HCT116 (cell line): ENCODE measurements at regions not wholly inside any gene's neighbourhood (a gene's known extent, or its start where the extent isn't known, plus 50 kb on each side); places are given as distances from the start of the nearest gene placed in this dataset.

ENCODE experiments used
- ATAC-seq: fragments of 200-7000 bp; cut with Tn5 transposase; 2 replicates; pipeline ENCODE4 v1.9.1; 2020; ENCODE audit warnings: mild to moderate bottlenecking, moderate library complexity
- BruUV-seq: library from RNA; stranded (reverse); fragments of 400-500 nt; replicated peaks from 2 replicates; lab custom pipeline; 2021; lab: Mats Ljungman, UMichigan
- CTCF ChIA-PET: fragments of 300-600 bp; sonication (Branson Sonifier 250); formaldehyde crosslinking; loops from one replicate; lab custom pipeline; 2021; ENCODE audit warnings: antibody characterized with exemption; lab: Charles Lee
- POLR2A ChIA-PET: fragments of 300-600, 350-600 bp; sonication (Branson Sonifier 250); formaldehyde crosslinking; loops from one replicate; lab custom pipeline; 2021; ENCODE audit warnings: antibody characterized with exemption; lab: Charles Lee
- RAD21 ChIA-PET, 2 experiments: fragments of 300-600 bp; sonication (Branson Sonifier 250); formaldehyde crosslinking; loops; one replicate each; lab custom pipeline; 2023; ENCODE audit warnings: low total read pairs in 2 of 2; ENCODE audit not compliant: uncharacterized antibody in 2 of 2, unreplicated experiment in 2 of 2, low non-redundant PET in 1 of 2; lab: Charles Lee
- DNase-seq: peaks from one replicate; pipeline ENCODE4 v3.0.0-alpha.2; 2010; ENCODE audit warnings: low read depth, low spot score
- H2AFZ ChIP-seq: fragments of 200-600 bp; shearing (Covaris generic), sonication (generic); 2 replicates; pipeline ENCODE4 v1.6.1; 2017; ENCODE audit warnings: low read depth, mixed run types, mixed read lengths, antibody characterized with exemption, low read length; ENCODE audit not compliant: poor library complexity, severe bottlenecking
- H3K27ac ChIP-seq: 2 replicates; pipeline ENCODE4 v1.5.1; 2012; ENCODE audit warnings: low read depth, low read length
- H3K27me3 ChIP-seq: fragments of 200-600 bp; sonication (generic); 2 replicates; pipeline ENCODE4 v1.6.1; 2016; ENCODE audit warnings: mixed run types, low read length, mixed read lengths; ENCODE audit not compliant: insufficient read depth
- H3K36me3 ChIP-seq, 2 experiments: fragments of 200-500 bp in 1 of 2; fragments of 200-600 bp in 1 of 2; sonication (Bioruptor generic) in 1 of 2; sonication (generic) in 1 of 2; 2 replicates each; pipeline versions ENCODE4 v1.5.1 to v1.6.1; 2014 to 2016; ENCODE audit warnings: low read length in 2 of 2, inconsistent platforms in 1 of 2, mixed read lengths in 1 of 2, mixed run types in 1 of 2; ENCODE audit not compliant: insufficient read depth in 2 of 2, control insufficient read depth in 1 of 2
- H3K4me1 ChIP-seq, 2 experiments: fragments of 200-600 bp in 1 of 2; sonication (generic) in 1 of 2; 2 replicates each; pipeline versions ENCODE4 v1.5.1 to v1.6.1; 2012 to 2017; ENCODE audit warnings: low read length in 2 of 2, inconsistent platforms in 1 of 2, mild to moderate bottlenecking in 1 of 2, mixed read lengths in 1 of 2, mixed run types in 1 of 2, moderate library complexity in 1 of 2; ENCODE audit not compliant: insufficient read depth in 2 of 2, control insufficient read depth in 1 of 2
- H3K4me2 ChIP-seq: fragments of 200-600 bp; sonication (generic); 2 replicates; pipeline ENCODE4 v1.6.1; 2017; ENCODE audit warnings: mixed run types, low read length, mixed read lengths
- H3K4me3 ChIP-seq, 2 experiments: fragments of 200-600 bp in 1 of 2; sonication (generic) in 1 of 2; replicated peaks in 1 of 2; 2 replicates each; pipeline ENCODE4 v1.5.1; 2011 to 2016; ENCODE audit warnings: low read length in 2 of 2, control low read depth in 1 of 2, low read depth in 1 of 2, mild to moderate bottlenecking in 1 of 2, mixed read lengths in 1 of 2, mixed run types in 1 of 2
- H3K79me2 ChIP-seq: fragments of 200-600 bp; sonication (generic); 2 replicates; pipeline ENCODE4 v1.6.1; 2017; ENCODE audit warnings: mild to moderate bottlenecking, mixed run types, low read length, moderate library complexity, mixed read lengths; ENCODE audit not compliant: insufficient read depth
- H3K9ac ChIP-seq: fragments of 200-600 bp; sonication (generic); 2 replicates; pipeline ENCODE4 v1.6.1; 2016; ENCODE audit warnings: low read length, mixed read lengths
- H3K9me2 ChIP-seq: fragments of 200-600 bp; sonication (generic), shearing (Covaris generic); 2 replicates; pipeline ENCODE4 v1.6.1; 2017; ENCODE audit warnings: mixed run types, mild to moderate bottlenecking, moderate library complexity; ENCODE audit not compliant: insufficient read depth
- H3K9me3 ChIP-seq, 2 experiments: fragments of 200-500 bp in 1 of 2; fragments of 200-600 bp in 1 of 2; sonication (Bioruptor generic) in 1 of 2; sonication (generic) in 1 of 2; 2 replicates each; pipeline ENCODE4 v1.6.1; 2014 to 2017; ENCODE audit warnings: low read length in 2 of 2, mixed read lengths in 2 of 2, inconsistent platforms in 1 of 2, low read depth in 1 of 2, mild to moderate bottlenecking in 1 of 2, mixed run types in 1 of 2, moderate library complexity in 1 of 2; ENCODE audit not compliant: control insufficient read depth in 1 of 2, insufficient read depth in 1 of 2
- H4K20me1 ChIP-seq: fragments of 200-600 bp; sonication (generic), shearing (Covaris generic); 2 replicates; pipeline ENCODE4 v1.6.1; 2017; ENCODE audit warnings: mixed run types, mild to moderate bottlenecking, moderate library complexity; ENCODE audit not compliant: insufficient read depth
- CBX3 ChIP-seq: IDR thresholded peaks from 2 replicates; pipeline ENCODE4 v1.6.1; 2012; ENCODE audit warnings: low read depth
- EGR1 ChIP-seq: IDR thresholded peaks from 2 replicates; pipeline ENCODE4 v1.6.1; 2012; ENCODE audit warnings: low read depth
- ELF1 ChIP-seq: IDR thresholded peaks from 2 replicates; pipeline ENCODE4 v1.6.1; 2012; ENCODE audit warnings: low read depth, borderline replicate concordance
- EZH2 ChIP-seq: fragments of 200-600 bp; sonication (generic); IDR thresholded peaks from 2 replicates; pipeline ENCODE4 v1.6.1; 2017; ENCODE audit warnings: antibody characterized with exemption, mixed run types
- JUND ChIP-seq: IDR thresholded peaks from 2 replicates; pipeline ENCODE4 v1.6.1; 2012
- RAD21 ChIP-seq: IDR thresholded peaks from 2 replicates; pipeline ENCODE4 v1.6.1; 2012; ENCODE audit warnings: low read depth, mild to moderate bottlenecking
- SIN3A ChIP-seq: IDR thresholded peaks from 2 replicates; pipeline ENCODE4 v1.6.1; 2012; ENCODE audit warnings: low read depth
- SRF ChIP-seq: IDR thresholded peaks from 2 replicates; pipeline ENCODE4 v1.6.1; 2012; ENCODE audit warnings: low read depth
- TCF7L2 ChIP-seq: IDR thresholded peaks from 2 replicates; pipeline ENCODE4 v1.7.0; 2011; ENCODE audit warnings: borderline replicate concordance, inconsistent platforms; ENCODE audit not compliant: insufficient read depth, insufficient read length; ENCODE audit errors: extremely low read depth
- YY1 ChIP-seq: IDR thresholded peaks from 2 replicates; pipeline ENCODE4 v1.6.1; 2011; ENCODE audit warnings: low read length, low read depth, moderate library complexity, mild to moderate bottlenecking; ENCODE audit not compliant: insufficient replicate concordance; ENCODE audit errors: extremely low read depth
- ZFX ChIP-seq: fragments of 450-650 bp; IDR thresholded peaks from 2 replicates; pipeline ENCODE4 v1.6.1; 2017
- ZNF274 ChIP-seq: fragments of 200-500 bp; sonication (Bioruptor generic); IDR thresholded peaks from 2 replicates; pipeline ENCODE4 v1.6.1; 2014; ENCODE audit warnings: mild to moderate bottlenecking, low read depth, low read length, inconsistent platforms
- intact Hi-C: fragments of 100-400 bp; cut with micrococcal nuclease; formaldehyde crosslinking; loops from 2 replicates; pipeline ENCODE4 v1.10.0; 2022
- TF ChIP-seq, protein P1 (sequence below): IDR thresholded peaks from 2 replicates; pipeline ENCODE4 v1.6.1; 2012
- TF ChIP-seq, protein P2 (sequence below), 3 experiments: fragments of 200-600 bp in 1 of 3; sonication (generic) in 1 of 3; IDR thresholded peaks in 2 of 3; conservative IDR thresholded peaks in 1 of 3; 2 replicates each; pipeline ENCODE4 v1.5.1; 2012 to 2017; ENCODE audit warnings: low read depth in 2 of 3, low read length in 2 of 3, antibody characterized with exemption in 1 of 3, borderline replicate concordance in 1 of 3, control low read depth in 1 of 3, mild to moderate bottlenecking in 1 of 3, mixed read lengths in 1 of 3, mixed run types in 1 of 3, moderate library complexity in 1 of 3; ENCODE audit not compliant: insufficient read depth in 1 of 3
- TF ChIP-seq, protein P3 (sequence below): IDR thresholded peaks from 2 replicates; pipeline ENCODE4 v1.6.1; 2011; ENCODE audit warnings: mild to moderate bottlenecking, low read length, moderate library complexity; ENCODE audit not compliant: insufficient replicate concordance; ENCODE audit errors: extremely low read depth

DNA sequence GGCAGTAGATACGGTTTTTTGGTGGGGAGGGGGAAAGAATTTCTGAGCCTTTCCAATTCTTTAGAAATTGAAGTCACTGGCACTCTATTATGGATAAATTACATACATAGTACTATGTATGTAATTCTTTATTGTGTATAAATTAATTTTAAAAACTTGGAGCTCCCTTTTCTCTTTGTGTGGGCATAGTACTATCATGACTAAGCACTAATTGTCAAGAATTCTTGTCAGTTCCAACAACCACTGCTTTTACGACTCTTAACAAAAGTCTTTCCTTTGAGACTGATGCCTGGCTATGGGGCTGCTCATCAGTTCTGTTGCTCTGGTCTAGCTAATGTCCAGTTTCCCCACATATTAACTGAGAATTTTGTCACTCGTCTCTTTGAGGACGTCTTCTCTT is 365.3 kb upstream of the RNF32 start (continued):
- TF ChIP-seq, protein P1, sequence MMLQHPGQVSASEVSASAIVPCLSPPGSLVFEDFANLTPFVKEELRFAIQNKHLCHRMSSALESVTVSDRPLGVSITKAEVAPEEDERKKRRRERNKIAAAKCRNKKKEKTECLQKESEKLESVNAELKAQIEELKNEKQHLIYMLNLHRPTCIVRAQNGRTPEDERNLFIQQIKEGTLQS, result no peak
- no peak for TF ChIP-seq CBX3
- no peak for TF ChIP-seq EZH2

DNA sequence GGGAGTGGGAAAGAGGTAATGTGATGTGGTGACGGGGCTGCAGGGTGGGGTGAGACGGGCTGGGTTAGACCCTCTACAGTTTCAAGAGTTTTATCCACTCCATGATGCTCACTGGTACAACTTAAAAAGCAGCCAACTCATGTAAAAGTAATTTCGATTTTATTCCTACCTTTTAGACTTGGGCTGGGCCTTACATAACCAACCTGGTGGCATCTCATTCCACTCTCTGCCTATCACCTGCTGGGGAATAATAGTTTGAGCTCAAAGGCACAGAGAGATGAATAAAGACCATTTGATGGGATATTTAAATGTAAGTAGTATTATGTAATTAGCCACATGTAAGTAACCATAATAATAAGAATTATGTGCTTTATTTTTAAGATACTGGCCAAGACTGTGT is 366.0 kb upstream of the RNF32 start:
- H3K36me3 ChIP-seq, result no peaks in the 10 kb centered on the region
- no peaks in the 10 kb centered on the region for H3K79me2 ChIP-seq
- no peak overlapping the region for H3K4me2 ChIP-seq
- ChIA-PET RAD21 (no interaction called here), POLR2A (no interaction called here), CTCF (no interaction called here)
- no peaks in the 10 kb centered on the region for H4K20me1 ChIP-seq
- H3K4me1 ChIP-seq, result no peaks in the 10 kb centered on the region
- intact Hi-C loops, result no loop called here
- ATAC-seq (no peak), DNase-seq (no peak)
- BruUV-seq, result no TSS peak
- TF ChIP-seq, protein P2, sequence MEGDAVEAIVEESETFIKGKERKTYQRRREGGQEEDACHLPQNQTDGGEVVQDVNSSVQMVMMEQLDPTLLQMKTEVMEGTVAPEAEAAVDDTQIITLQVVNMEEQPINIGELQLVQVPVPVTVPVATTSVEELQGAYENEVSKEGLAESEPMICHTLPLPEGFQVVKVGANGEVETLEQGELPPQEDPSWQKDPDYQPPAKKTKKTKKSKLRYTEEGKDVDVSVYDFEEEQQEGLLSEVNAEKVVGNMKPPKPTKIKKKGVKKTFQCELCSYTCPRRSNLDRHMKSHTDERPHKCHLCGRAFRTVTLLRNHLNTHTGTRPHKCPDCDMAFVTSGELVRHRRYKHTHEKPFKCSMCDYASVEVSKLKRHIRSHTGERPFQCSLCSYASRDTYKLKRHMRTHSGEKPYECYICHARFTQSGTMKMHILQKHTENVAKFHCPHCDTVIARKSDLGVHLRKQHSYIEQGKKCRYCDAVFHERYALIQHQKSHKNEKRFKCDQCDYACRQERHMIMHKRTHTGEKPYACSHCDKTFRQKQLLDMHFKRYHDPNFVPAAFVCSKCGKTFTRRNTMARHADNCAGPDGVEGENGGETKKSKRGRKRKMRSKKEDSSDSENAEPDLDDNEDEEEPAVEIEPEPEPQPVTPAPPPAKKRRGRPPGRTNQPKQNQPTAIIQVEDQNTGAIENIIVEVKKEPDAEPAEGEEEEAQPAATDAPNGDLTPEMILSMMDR (IDR thresholded peaks at IDR 0.05 in 2 of 3, conservative IDR thresholded peaks at IDR 0.05 in 1 of 3; ENCODE audit: borderline replicate concordance in 1 of 3, insufficient read depth in 1 of 3, low read depth in 2 of 3, low read length in 2 of 3), result no peak
- TF ChIP-seq ELF1 (no peak), EGR1 (no peak), YY1 (no peak), JUND (no peak), RAD21 (no peak), SIN3A (no peak), SRF (no peak), TCF7L2 (no peak), ZNF274 (no peak), ZFX (no peak), CBX3 (no peak), EZH2 (no peak)
- TF ChIP-seq, protein P3, sequence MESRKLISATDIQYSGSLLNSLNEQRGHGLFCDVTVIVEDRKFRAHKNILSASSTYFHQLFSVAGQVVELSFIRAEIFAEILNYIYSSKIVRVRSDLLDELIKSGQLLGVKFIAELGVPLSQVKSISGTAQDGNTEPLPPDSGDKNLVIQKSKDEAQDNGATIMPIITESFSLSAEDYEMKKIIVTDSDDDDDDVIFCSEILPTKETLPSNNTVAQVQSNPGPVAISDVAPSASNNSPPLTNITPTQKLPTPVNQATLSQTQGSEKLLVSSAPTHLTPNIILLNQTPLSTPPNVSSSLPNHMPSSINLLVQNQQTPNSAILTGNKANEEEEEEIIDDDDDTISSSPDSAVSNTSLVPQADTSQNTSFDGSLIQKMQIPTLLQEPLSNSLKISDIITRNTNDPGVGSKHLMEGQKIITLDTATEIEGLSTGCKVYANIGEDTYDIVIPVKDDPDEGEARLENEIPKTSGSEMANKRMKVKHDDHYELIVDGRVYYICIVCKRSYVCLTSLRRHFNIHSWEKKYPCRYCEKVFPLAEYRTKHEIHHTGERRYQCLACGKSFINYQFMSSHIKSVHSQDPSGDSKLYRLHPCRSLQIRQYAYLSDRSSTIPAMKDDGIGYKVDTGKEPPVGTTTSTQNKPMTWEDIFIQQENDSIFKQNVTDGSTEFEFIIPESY, result no peak
- TF ChIP-seq, protein P1, result no peak
- no peak overlapping the region for H3K4me3 ChIP-seq
- H3K27ac ChIP-seq, result no peak overlapping the region
- no peak overlapping the region for H3K9ac ChIP-seq
- no peaks in the 10 kb centered on the region for H3K27me3 ChIP-seq
- no peak overlapping the region for H2AFZ ChIP-seq
- H3K9me2 ChIP-seq, result no peaks in the 10 kb centered on the region
- H3K9me3 ChIP-seq, result no peaks in the 10 kb centered on the region; a peak in 1 of 4 replicates
